HG03025 (cell line): ENCODE measurements at regions not wholly inside any gene's neighbourhood (a gene's known extent, or its start where the extent isn't known, plus 50 kb on each side); places are given as distances from the start of the nearest gene placed in this dataset.

Experiments
- ATAC-seq: cut with Tn5 transposase; IDR thresholded peaks from one replicate; pipeline ENCODE4 v1.9.1; 2021; ENCODE audit warnings: mild to moderate bottlenecking, moderate library complexity; ENCODE audit not compliant: unreplicated experiment, low FRiP score

DNA sequence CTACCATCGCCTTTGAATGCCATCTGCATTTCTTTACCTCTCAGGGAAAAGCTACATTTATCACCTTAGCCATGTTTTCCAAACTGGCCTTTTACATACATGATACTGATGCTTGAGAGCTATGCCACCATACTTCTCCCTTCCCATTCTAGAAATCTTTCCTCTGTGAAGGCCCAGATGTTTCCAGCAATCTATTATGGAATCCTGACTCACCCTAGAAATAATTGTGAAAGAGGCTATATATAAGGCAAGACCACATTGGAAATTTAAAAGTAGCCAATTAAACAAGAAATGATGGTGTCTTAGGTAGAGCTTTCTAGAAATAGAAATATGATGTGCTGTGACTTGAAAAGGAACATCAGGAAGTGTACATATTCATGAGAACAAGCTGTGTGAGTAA lies 389.7 kb downstream of the INHBA start:
- no peak for ATAC-seq

DNA sequence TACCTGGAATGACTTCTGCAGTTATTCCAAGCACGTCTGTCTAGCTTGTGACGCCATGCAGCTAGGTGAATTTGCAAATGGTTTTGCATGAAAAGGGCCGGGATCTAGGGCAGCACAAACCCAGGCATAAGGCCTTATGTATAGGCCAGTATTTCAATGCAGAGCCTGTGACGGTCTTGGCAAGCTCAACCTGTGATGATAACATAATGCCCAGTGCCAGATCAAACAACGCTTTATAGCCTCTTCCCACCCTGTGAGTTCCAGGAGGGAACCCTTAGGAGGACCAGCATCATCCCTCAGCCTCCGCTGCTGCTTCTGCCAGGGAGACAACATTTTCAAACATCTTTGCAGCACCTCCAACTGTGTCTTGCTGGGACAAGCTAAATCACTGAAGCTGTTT lies 390.7 kb downstream of the INHBA start:
- no peak for ATAC-seq

DNA sequence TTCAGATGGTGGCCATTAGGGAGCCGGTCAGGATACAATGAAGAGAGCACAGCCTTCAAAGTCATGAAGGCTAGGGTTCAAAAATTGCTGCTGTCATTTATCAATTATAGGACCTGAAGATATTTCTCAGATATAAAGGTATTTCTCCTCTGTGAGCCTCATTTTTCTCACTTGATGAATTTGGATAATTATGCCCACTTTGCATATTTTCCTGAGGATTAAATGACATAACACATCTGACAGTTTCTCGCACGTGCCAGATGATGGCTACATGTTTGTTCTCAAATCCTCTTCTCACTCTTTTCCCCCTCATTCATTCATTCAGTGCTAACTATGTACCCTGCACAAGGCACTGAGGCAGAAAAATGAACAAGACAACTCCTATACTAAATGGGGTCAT lies 391.6 kb downstream of the INHBA start:
- ATAC-seq: no peak

DNA sequence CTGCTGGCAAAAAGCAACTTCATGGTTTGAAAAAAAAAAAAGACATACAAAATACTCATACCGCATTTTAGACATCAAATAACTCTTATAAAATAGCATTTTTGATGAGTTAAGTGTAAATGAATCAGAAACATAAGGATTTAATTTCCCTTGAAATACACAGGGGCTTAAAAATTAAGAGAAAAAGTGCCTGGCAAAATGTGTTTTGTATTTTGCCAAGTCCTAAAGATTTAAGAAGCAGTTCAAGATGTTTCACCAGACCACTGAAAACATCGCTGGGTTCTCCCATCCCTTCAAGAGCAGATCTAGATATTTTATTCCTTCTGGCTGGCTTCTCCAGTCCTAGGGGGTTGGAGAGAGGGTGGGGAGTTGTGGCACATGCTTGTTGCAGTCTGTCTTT lies 396.4 kb downstream of the INHBA start:
- no peak for ATAC-seq

DNA sequence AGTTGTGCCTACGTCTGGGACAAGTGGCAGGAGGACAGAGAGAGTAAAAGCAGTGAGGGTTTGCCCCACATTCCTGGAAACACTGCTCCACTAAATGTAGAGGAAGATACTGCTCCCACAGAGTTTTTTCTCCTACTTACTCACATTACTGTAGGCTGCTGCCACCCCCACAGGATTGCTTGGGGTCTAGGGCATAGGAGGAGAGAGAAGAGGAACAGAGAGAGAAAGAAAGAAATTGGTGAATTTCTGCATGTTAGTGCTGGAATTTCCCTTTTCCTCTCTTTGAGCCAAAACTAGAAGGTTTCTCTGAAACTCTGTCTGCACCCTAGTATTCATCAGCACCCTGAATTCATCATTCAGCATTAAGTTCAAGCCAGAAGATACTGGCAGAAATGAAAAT lies 397.9 kb downstream of the INHBA start:
- no peak for ATAC-seq

DNA sequence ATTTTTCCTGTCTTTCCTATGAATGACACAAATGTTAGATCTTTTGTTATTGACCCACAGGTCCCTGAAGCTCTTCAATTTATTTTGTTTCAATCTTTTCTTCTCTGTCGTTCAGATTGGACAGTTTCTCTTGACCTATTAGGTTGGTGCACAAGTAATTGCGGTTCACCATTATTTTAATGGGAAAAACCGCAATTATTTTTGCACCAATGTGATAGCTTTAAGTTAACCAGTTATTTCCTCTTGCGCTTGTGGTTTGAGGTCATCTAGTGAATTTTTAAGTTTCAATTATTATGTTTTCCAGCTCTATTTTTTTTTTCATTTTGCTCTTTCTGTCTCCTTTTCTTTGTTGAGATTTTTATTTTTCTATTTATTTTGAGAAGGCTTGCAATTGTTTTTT lies 399.2 kb downstream of the INHBA start:
- no peak for ATAC-seq

DNA sequence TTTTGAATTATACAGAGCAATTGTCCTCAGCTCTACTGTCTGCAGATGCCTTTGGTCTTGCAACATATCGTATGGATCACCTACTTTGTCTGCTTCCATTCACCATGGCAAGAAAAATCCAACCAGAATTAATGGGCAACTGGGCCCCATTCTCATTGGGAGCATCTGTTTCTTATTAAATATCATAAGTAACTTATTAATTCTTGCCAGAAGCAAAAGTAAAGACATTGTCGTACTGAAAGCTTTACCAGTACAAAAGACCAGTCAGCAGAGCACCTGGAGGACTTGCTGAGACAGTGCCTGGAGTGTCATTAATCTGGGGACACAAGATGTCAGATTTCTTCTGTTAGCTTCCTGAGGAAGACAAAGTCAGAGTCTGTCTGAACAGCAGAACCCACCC lies 404.5 kb downstream of the INHBA start:
- ATAC-seq: no peak

DNA sequence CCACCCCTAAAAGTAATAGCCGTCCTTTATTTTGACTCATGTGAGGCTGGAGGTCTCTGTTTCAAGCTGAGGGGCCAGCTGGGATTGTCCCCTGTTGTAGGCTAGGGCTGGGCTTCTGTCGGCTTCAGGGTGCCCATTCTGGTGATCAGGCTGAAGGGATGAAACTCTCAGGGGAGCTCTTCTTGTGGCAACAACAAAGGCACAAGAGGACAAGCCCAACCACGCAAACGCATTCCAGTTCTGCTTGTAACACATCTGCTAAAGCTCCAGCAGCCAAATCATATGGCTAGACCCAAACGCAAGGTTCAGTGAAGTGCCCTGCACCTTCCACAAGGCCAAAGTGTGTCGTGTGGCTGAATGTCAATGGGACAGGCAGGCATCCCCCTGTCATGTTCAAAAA lies 405.7 kb downstream of the INHBA start:
- no peak for ATAC-seq

DNA sequence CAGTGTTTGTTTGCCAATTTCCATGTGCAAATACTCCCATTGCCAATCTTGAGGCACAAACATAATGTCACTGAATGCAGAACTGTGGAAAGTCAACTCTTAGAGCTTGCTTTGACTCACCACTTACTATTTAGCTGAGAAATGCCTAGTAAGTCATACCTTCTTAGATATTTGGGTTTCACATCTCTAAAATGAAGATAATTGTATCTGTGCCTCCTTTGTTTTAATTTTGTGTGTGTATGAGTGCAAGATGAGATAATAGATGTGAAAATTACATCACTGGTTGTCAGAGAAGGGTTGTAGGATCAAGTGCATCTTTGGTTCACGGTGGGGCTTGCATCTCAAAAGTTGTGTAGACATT lies 407.5 kb downstream of the INHBA start:
- no peak for ATAC-seq

DNA sequence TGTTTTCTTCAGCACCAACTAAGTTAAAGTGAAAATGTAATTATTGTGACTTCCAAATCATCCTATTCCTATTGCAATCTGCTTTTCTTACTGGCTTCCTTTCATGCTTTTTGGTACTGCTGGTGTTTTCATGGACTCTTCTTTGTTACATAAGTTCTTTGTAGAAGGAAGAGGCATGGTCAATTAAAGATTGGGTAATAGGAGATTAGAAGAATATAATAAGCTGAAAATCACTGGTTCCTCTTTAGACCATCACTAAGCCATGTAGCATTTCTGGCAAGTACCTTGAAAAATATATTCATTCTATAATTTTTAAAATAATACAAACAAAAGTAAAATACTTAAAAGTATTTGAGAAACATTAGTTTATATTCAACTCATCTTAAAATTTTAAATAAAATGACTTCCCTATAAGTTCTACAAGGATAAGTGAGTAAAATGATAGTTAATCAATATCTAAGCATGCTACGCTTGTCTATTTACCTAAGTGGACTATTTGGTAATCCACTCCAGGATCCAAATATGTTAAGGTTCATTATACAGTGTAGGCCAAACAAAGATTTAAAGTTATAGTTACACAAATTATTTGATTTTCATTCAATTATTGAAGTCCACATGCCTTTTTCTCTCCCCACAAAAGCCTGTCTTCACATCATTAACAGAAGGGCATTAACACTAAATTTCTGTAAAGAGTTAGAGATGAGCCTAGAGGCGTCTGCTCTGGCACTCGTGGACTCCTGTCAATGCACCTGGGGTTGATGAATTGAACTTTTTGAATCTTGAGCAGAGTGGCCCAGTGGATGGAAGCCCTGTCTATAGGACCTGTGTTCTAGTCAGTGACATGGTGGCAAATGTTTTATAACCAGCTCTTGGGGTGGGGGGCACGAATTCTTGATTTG lies 408.1 kb downstream of the INHBA start:
- no peak for ATAC-seq

DNA sequence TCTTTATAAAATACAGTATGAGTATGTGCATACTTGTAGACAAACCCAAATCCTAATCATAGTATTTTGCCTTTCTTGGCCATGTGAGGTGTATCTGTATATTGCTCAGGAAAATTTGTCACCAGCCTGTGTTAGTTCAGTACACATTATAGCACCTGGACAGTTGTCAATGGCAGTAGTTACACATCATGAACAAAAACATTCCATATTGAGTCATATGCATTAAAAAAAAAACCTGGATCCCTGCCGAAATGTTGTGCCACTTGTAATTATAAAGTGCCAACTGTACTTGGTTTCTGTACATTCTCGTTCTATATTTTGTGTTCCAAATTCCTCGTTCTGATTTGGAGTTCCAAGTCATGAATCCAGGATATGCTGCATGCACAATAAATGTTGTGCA lies 410.4 kb downstream of the INHBA start:
- ATAC-seq: no peak

DNA sequence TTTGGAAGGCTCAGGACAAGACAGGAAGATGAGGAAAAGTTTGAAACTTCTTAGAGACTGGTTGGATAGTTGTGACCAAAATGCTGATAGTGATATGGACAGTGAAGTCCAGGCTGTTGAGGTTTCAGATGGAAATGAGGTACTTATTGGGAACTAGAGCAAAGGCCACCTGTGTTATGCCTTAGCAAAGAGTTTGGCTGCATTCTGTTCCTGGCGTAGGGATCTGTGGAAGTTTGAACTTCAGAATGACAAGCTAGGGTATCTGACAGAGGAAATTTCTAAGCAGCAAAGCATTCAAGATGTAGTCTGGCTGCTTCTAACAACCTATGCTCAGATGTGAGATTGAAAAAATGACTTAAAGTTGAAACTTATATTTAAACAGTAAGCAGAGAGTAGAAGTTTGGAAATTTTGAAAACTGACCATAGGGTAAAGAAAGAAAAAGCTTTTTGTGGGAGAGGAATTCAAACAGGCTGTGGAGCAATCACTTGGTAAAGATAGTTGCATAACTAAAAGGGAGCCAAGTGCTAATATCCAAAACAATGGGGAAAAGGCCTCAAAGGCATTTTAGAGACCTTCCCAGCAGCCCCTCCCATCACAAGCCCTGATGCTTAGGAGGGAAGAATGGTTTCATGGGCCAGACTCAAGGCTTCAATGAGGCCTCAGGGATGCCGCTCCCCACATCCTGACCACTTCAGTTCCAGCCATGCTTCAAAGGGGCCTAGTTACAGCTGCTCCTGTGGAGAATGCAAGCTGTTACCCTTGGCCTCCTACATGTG lies 415.1 kb downstream of the INHBA start:
- no peak for ATAC-seq

DNA sequence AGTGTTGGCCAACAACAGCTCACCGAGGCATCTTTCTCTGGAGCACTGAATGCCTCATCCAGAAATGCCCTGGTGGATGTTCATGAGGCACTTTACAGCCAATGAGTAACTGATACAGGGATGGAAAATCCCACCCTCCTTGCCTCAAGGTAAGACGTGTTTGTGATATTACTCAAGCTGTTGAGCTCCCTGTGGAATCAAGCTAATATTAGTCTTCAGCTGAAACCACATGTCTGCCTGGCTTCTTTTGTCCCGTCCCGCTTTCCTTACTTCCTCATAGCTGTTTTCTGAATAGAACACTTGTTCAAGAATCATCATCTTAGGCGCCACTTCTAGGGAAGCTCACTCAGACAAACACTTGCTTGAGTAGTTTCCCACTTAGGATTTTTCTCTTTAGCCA lies 422.4 kb downstream of the INHBA start:
- ATAC-seq: no peak

DNA sequence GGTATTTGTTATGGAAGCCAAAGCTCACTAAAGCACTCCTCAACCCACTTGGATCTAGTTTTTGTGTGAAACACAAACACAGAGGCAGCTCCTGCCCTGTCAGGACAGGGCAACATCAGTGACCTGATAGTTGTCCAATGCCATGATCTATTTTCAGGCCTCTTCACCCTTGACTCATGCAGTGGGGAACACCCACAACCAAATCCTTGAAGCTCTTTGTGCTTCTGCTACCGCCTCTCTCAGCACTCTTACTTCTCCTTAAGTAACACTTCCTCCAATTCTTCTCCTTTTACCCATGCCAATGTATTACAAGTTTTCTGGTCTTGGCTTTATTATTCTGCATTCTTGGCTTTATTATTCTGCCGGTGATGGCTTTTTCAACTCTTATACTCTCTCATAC lies 425.3 kb downstream of the INHBA start:
- ATAC-seq: no peak

DNA sequence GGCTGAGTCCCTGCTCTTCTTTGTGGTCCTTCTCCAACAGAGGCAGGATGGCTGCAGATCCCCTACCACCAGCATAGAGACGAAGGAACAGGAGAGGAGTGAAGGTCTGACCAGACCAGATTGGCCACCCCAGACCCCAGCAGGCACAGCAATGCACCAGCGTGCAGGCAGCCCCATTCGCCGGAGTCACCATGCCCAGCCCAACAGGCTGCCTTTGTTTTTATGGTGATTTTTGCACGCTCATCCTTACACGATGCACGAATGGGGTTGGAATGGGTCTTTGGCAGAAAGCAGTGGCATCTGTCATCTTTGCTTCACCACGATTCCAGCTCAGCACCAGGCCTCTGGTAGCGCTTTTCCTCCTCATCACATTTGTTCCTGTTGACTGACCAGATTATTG lies 427.6 kb downstream of the INHBA start:
- no peak for ATAC-seq

DNA sequence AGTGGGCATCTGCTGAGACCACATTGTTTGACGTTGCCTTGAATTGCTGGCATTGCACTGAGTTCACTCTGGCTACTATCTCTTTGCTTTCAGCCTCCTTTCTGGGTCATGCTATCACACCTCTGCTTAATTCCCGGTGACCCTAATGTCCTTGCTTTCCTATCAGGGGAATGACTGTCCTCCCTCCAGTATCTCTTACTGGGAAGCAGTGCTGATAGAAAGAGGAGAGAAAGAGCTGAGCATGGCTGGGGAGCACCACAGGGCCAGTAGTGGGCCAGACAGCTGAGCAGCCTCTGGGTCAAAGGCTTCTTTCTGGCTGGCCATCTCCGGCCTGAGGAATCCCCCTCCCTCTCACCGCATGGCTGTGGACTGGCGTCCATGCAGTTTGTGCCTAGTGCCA lies 428.7 kb downstream of the INHBA start:
- ATAC-seq: no peak

DNA sequence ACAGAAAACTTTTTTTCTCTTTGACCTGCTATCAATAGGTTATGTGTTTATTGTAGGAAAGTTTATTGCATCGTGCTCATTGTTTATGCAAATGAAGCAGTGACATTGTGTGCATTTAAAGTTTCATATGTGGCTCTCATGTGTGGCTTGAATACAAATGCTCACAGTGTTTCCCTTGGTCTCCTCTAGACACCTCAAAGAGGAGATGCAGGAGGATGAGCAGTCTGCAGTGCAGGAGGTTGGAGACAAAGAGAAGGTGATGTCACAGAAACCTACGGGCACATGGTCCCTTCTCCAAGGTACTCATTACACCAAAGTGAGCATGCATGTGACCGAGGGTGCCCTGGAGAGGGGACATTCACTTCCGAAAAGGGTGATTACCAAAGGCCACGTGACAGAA lies 430.2 kb downstream of the INHBA start:
- no peak for ATAC-seq

DNA sequence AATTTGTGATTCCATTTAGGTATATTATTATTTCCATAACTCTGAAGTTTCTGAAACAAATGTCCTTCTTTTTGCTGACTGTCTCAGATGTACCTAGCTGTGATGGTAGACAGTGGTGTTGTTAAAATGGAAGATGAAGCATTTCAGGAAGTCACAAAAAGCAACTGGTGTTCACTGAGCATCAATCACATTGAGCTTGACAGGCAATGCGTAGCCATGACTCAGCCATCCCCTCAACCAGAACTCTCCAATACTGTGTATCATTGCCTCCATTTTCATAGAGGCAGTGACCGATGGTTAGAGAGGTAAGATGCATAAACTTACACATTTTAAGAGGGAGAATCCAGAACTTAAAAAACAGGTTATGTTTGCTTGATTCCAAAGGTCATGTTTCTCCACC lies 434.0 kb downstream of the INHBA start:
- no peak for ATAC-seq

DNA sequence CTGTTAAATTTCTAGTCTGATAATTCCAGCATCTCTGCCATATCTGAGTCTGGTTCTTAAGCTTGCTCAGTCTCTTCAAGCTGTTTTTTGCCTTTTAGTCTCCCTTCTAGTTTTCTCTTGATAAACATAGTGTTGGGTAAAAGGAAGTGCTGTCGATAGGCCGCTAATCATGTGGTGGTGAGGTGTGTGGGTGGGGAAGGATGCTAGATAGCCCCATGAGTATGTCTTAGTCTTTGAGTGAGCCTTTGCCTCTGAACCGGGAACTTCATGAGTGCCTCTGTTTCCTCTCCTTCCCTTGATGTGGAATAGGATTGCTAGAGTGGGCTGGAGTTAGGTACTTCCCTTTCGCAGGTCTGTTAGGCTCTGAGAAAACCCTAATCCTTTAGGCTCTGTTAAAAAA lies 441.8 kb downstream of the INHBA start:
- no peak for ATAC-seq

DNA sequence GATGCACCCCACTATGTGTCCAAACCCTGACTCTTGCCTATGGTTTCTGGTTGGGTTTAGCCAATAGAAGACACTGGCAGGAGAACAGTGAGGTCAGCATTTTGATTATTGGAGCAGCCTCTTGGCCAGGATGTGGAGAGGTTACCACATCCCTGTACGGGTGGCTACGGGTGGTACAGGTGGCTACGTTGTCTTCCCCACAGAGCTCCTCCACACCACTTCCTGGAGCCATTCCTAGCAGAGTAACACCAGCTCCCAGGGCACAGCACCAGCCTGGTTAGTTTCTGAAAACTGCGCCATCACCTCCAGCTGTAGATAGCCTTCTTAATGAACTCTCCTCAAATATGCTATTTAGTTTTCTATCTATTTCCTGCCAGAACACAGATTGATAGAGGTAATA lies 445.2 kb downstream of the INHBA start:
- ATAC-seq: no peak

DNA sequence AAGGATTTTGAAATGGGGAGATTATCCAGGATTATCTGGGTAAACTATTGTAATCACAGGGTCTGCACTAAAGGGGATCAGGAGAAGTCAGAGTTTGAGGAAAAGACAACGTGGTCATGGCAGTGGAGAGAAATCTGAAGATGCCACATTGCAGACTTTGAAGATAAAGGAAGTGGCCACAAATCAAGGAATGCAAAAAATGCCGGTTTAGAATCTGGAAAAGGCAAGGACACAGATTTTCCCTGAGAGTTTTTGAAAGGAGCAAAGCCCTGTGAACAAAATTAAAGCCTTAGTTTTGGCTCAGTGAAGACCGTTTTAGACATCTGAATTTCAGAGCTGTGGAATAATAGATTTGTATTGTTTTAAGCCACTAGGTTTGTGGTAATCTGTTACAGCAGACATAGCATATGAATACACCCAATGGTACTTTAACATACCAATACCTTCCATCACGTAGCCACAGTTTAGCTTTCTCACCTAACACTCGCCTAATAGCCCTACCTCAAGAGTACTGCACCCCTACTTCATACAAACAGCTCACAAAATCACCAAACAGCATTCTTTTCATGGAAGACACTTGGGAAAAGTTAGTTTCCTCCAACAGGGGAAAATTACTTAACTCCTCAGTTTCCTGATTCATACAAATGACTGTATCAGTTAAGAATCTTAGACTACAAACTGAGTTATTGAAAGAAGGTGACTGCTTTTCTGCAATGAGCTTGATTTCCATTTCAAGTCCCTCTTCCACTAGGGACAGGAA lies 446.5 kb downstream of the INHBA start:
- no peak for ATAC-seq
